HepG2 (cell line): ENCODE measurements at regions not wholly inside any gene's neighbourhood (a gene's known extent, or its start where the extent isn't known, plus 50 kb on each side); places are given as distances from the start of the nearest gene placed in this dataset.

ENCODE experiments used
- ATAC-seq: fragments of 200-7000 bp; cut with Tn5 transposase; 3 replicates; pipeline ENCODE4 v1.9.1; 2020; ENCODE audit warnings: mild to moderate bottlenecking, moderate library complexity
- BruUV-seq: library from RNA; stranded (reverse); fragments of 400-500 nt; replicated peaks from 2 replicates; lab custom pipeline; 2021; lab: Mats Ljungman, UMichigan
- CTCF ChIA-PET: fragments of 300-600 bp; formaldehyde crosslinking; extraction: SDS; loops from one replicate; lab custom pipeline; 2021; ENCODE audit warnings: low total read pairs, inconsistent platforms, low intra/inter-chr PET ratio; lab: Yijun Ruan, JAX
- POLR2A ChIA-PET: fragments of 350-600 bp; sonication (Branson Sonifier 250); formaldehyde crosslinking; loops from one replicate; lab custom pipeline; 2020; ENCODE audit warnings: antibody characterized with exemption, inconsistent platforms; lab: Yijun Ruan, JAX
- DNase-seq: peaks from one replicate; pipeline ENCODE4 v3.0.0-alpha.2; 2015; ENCODE audit warnings: low spot score
- FAIRE-seq: peaks from 3 replicates; lab custom pipeline; 2011; peaks lifted over from hg19 to GRCh38; lab: Jason Lieb, UNC
- H2AFZ ChIP-seq: one replicate; pipeline ENCODE4 v1.6.1; 2011; ENCODE audit warnings: low read length, inconsistent platforms
- H3K27ac ChIP-seq: fragments of 300-600 bp; 3 replicates; pipeline ENCODE4 v1.8.0; 2011; ENCODE audit warnings: mixed run types, mild to moderate bottlenecking, mixed read lengths, low read length, inconsistent platforms; ENCODE audit not compliant: insufficient read depth; ENCODE audit errors: extremely low read length
- H3K27me3 ChIP-seq, 2 experiments: fragments of 200-600 bp in 1 of 2; 2 replicates in 1 of 2; 3 replicates in 1 of 2; pipeline versions ENCODE4 v1.6.0 to v1.8.0; 2011; ENCODE audit warnings: low read length in 2 of 2, mild to moderate bottlenecking in 2 of 2, moderate library complexity in 2 of 2, inconsistent platforms in 1 of 2; ENCODE audit not compliant: insufficient read depth in 2 of 2, control insufficient read depth in 1 of 2
- H3K36me3 ChIP-seq, 2 experiments: fragments of 200-600 bp in 1 of 2; replicated peaks in 1 of 2; 2 replicates in 1 of 2; 3 replicates in 1 of 2; pipeline versions ENCODE4 v1.5.1 to v1.8.0; 2011; ENCODE audit warnings: low read length in 2 of 2, inconsistent platforms in 1 of 2; ENCODE audit not compliant: insufficient read depth in 2 of 2, control insufficient read depth in 1 of 2
- H3K4me1 ChIP-seq: 2 replicates; pipeline ENCODE4 v1.5.1; 2012; ENCODE audit warnings: low read length, inconsistent platforms; ENCODE audit not compliant: insufficient read depth
- H3K4me2 ChIP-seq: 2 replicates; pipeline ENCODE4 v1.6.0; 2011; ENCODE audit warnings: low read depth, low read length, inconsistent platforms
- H3K4me3 ChIP-seq, 3 experiments: fragments of 200-600 bp in 1 of 3; sonication (generic), shearing (Covaris generic) in 1 of 3; replicated peaks in 1 of 3; 2 replicates each; pipeline ENCODE4 v1.5.1; 2011 to 2016; ENCODE audit warnings: low read length in 3 of 3, inconsistent platforms in 2 of 3, low read depth in 2 of 3, mild to moderate bottlenecking in 2 of 3, control low read depth in 1 of 3, mixed read lengths in 1 of 3; ENCODE audit not compliant: insufficient read depth in 1 of 3
- H3K79me2 ChIP-seq: one replicate; pipeline ENCODE4 v1.6.1; 2011; ENCODE audit warnings: low read length, inconsistent platforms; ENCODE audit not compliant: insufficient read depth
- H3K9ac ChIP-seq: 2 replicates; pipeline ENCODE4 v1.6.0; 2011; ENCODE audit warnings: mild to moderate bottlenecking, low read depth, low read length, inconsistent platforms; ENCODE audit not compliant: insufficient read depth
- H3K9me3 ChIP-seq: 2 replicates; pipeline ENCODE4 v1.5.1; 2012; ENCODE audit warnings: mild to moderate bottlenecking, low read length
- H4K20me1 ChIP-seq: 2 replicates; pipeline ENCODE4 v1.6.0; 2011; ENCODE audit warnings: inconsistent platforms, mild to moderate bottlenecking, low read length, moderate library complexity; ENCODE audit not compliant: insufficient read depth
- ARNT2 ChIP-seq: sonication (generic); formaldehyde crosslinking; IDR thresholded peaks from 2 replicates; pipeline ENCODE4 v1.8.0; 2022; ENCODE audit warnings: mild to moderate bottlenecking, low read depth, missing genetic modification reagents, moderate library complexity
- CBX5 ChIP-seq: sonication (generic); formaldehyde crosslinking; IDR thresholded peaks from 2 replicates; pipeline ENCODE4 v1.4.0; 2020; ENCODE audit warnings: missing genetic modification reagents, borderline replicate concordance
- ETV5 ChIP-seq: IDR thresholded peaks from 2 replicates; pipeline ENCODE4 v1.6.1; 2018; ENCODE audit warnings: missing biosample characterization, missing genetic modification reagents, inconsistent platforms, borderline replicate concordance
- MAFG ChIP-seq: sonication (generic); formaldehyde crosslinking; IDR thresholded peaks from 2 replicates; pipeline ENCODE4 v1.5.1; 2020; ENCODE audit warnings: mild to moderate bottlenecking, missing genetic modification reagents
- SP1 ChIP-seq, 2 experiments: fragments of 450-650 bp in 1 of 2; sonication (generic) in 1 of 2; formaldehyde crosslinking in 1 of 2; IDR thresholded peaks; 2 replicates each; pipeline versions ENCODE4 v1.4.0 to v1.6.1; 2016 to 2020; ENCODE audit warnings: missing genetic modification reagents in 1 of 2
- ZNF605 ChIP-seq: sonication (generic); formaldehyde crosslinking; IDR thresholded peaks from 2 replicates; pipeline ENCODE4 v1.8.0; 2022; ENCODE audit warnings: mild to moderate bottlenecking, missing genetic modification reagents
- ZSCAN9 ChIP-seq: IDR thresholded peaks from 2 replicates; pipeline ENCODE4 v1.6.1; 2016; ENCODE audit warnings: borderline replicate concordance
- WGBS: methylation state at CpG from one replicate; pipeline ENCODE4 v1.1.6; 2017; ENCODE audit warnings: low lambda C conversion rate; 5-methylcytosine and 5-hydroxymethylcytosine counted together
- in situ Hi-C: cut with HindIII; loops from 2 replicates; pipeline ENCODE4 v1.10.0; 2017; ENCODE audit warnings: low pct_unique_long_range_greater_than_20kb; ENCODE audit not compliant: extremely low pct_ligation_motif_present
- intact Hi-C: fragments of 100-400 bp; cut with micrococcal nuclease; formaldehyde crosslinking; loops from one replicate; pipeline ENCODE4 v1.10.0; 2022; ENCODE audit not compliant: unreplicated experiment
- TF ChIP-seq, protein P1 (sequence below): sonication (generic); formaldehyde crosslinking; IDR thresholded peaks from 2 replicates; pipeline ENCODE4 v1.4.0; 2020; ENCODE audit warnings: mild to moderate bottlenecking, low read depth, missing genetic modification reagents
- TF ChIP-seq, protein P2 (sequence below): sonication (generic); formaldehyde crosslinking; IDR thresholded peaks from 2 replicates; pipeline ENCODE4 v1.8.0; 2022; ENCODE audit warnings: missing genetic modification reagents, low read depth, mild to moderate bottlenecking, borderline replicate concordance
- TF ChIP-seq, protein P3 (sequence below): sonication (generic); formaldehyde crosslinking; IDR thresholded peaks from 2 replicates; pipeline ENCODE4 v1.4.0; 2020; ENCODE audit warnings: missing genetic modification reagents, borderline replicate concordance
- TF ChIP-seq, protein P4 (sequence below): sonication (generic); formaldehyde crosslinking; conservative IDR thresholded peaks from 2 replicates; pipeline ENCODE4 v1.4.0; 2020; ENCODE audit warnings: missing genetic modification reagents

DNA sequence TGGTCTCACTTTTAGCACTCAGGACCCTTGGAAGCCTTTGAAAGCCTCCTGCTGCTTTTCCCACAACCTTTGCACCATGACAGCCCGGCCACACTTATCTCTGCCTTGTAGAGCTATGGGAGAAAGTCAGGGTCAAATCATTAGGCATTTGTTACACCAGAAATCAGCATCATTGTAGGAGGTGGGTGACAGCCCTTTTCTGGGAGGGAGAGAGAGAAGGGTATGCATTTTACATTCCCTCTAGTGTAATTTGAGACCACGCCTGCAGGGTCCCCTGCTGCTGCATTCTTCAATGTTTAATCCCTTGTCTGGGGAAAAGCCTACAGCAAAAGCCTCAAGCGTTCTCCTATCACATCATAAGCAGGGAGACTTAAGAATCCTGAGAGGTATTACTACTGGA lies 766.8 kb upstream of the FAM98A start:
- intact Hi-C loops (no loop called here), in situ Hi-C loops (no loop called here)
- Histone ChIP-seq H4K20me1 (no peaks in the 10 kb centered on the region), H3K4me3 (no peak overlapping the region), H3K4me2 (no peak overlapping the region), H2AFZ (no peak overlapping the region), H3K27me3 (no peaks in the 10 kb centered on the region; a peak in 2 of 5 replicates), H3K36me3 (no peaks in the 10 kb centered on the region), H3K27ac (no peak overlapping the region), H3K9me3 (no peaks in the 10 kb centered on the region), H3K4me1 (no peaks in the 10 kb centered on the region), H3K9ac (no peak overlapping the region), H3K79me2 (no peaks in the 10 kb centered on the region)
- DNase-seq (no peak), ATAC-seq (no peak), FAIRE-seq (no peak)
- BruUV-seq, result no TSS peak
- POLR2A ChIA-PET, result no interaction called here
- TF ChIP-seq ZSCAN9, result no peak
- TF ChIP-seq CBX5 (CRISPR knock-in tag), result no peak
- TF ChIP-seq, protein P1, sequence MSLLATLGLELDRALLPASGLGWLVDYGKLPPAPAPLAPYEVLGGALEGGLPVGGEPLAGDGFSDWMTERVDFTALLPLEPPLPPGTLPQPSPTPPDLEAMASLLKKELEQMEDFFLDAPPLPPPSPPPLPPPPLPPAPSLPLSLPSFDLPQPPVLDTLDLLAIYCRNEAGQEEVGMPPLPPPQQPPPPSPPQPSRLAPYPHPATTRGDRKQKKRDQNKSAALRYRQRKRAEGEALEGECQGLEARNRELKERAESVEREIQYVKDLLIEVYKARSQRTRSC (CRISPR knock-in tag), result no peak
- TF ChIP-seq, protein P2, sequence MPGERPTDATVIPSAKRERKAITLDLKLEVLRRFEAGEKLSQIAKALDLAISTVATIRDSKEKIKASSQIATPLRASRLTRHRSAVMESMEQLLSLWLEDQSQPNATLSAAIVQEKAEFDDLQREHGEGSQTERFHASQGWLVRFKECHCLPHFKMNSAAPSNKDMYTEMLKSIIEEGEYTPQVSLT (CRISPR knock-in tag), result no peak
- TF ChIP-seq, protein P3, sequence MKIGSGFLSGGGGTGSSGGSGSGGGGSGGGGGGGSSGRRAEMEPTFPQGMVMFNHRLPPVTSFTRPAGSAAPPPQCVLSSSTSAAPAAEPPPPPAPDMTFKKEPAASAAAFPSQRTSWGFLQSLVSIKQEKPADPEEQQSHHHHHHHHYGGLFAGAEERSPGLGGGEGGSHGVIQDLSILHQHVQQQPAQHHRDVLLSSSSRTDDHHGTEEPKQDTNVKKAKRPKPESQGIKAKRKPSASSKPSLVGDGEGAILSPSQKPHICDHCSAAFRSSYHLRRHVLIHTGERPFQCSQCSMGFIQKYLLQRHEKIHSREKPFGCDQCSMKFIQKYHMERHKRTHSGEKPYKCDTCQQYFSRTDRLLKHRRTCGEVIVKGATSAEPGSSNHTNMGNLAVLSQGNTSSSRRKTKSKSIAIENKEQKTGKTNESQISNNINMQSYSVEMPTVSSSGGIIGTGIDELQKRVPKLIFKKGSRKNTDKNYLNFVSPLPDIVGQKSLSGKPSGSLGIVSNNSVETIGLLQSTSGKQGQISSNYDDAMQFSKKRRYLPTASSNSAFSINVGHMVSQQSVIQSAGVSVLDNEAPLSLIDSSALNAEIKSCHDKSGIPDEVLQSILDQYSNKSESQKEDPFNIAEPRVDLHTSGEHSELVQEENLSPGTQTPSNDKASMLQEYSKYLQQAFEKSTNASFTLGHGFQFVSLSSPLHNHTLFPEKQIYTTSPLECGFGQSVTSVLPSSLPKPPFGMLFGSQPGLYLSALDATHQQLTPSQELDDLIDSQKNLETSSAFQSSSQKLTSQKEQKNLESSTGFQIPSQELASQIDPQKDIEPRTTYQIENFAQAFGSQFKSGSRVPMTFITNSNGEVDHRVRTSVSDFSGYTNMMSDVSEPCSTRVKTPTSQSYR, result no peak
- TF ChIP-seq SP1 (IDR thresholded peaks at IDR 0.05), result no peak
- TF ChIP-seq SP1 (CRISPR knock-in tag; IDR thresholded peaks at IDR 0.05), result no peak
- TF ChIP-seq ZNF605 (CRISPR knock-in tag), result no peak
- TF ChIP-seq ARNT2 (CRISPR knock-in tag), result no peak
- TF ChIP-seq MAFG, result no peak
- TF ChIP-seq, protein P4, sequence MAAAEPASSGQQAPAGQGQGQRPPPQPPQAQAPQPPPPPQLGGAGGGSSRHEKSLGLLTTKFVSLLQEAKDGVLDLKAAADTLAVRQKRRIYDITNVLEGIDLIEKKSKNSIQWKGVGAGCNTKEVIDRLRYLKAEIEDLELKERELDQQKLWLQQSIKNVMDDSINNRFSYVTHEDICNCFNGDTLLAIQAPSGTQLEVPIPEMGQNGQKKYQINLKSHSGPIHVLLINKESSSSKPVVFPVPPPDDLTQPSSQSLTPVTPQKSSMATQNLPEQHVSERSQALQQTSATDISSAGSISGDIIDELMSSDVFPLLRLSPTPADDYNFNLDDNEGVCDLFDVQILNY (CRISPR knock-in tag), result no peak
- TF ChIP-seq ETV5 (CRISPR knock-in tag), result no peak
- 7% methylated on average over 3 of the region's 3 CpGs for WGBS
- CTCF ChIA-PET, result no interaction called here
